GM23338 (cell line): ENCODE measurements at regions not wholly inside any gene's neighbourhood (a gene's known extent, or its start where the extent isn't known, plus 50 kb on each side); places are given as distances from the start of the nearest gene placed in this dataset.

ENCODE experiments used
- ATAC-seq: fragments of 200-7000 bp; cut with Tn5 transposase; 3 replicates; pipeline ENCODE4 v1.9.1; 2020
- DNase-seq: peaks from one replicate; pipeline ENCODE4 v3.0.0-alpha.2; 2015; ENCODE audit warnings: low spot score
- H2AFZ ChIP-seq: fragments of 200-600 bp; sonication (generic); 2 replicates; pipeline ENCODE4 v1.8.0; 2016; ENCODE audit warnings: antibody characterized with exemption, mild to moderate bottlenecking, moderate library complexity
- H3F3A ChIP-seq: fragments of 200-600 bp; sonication (generic); replicated peaks from 2 replicates; pipeline ENCODE4 v1.8.0; 2017; ENCODE audit warnings: antibody characterized with exemption, mixed run types, low read depth
- H3K27ac ChIP-seq: fragments of 200-600 bp; sonication (generic); 2 replicates; pipeline ENCODE4 v1.6.1; 2016; ENCODE audit warnings: low read depth
- H3K27me3 ChIP-seq: fragments of 200-600 bp; sonication (generic); 2 replicates; pipeline ENCODE4 v1.8.0; 2016; ENCODE audit warnings: mild to moderate bottlenecking, mixed run types, moderate library complexity; ENCODE audit not compliant: insufficient read depth
- H3K36me3 ChIP-seq: fragments of 200-600 bp; sonication (generic); 2 replicates; pipeline ENCODE4 v1.8.0; 2016; ENCODE audit warnings: mild to moderate bottlenecking; ENCODE audit not compliant: insufficient read depth
- H3K4me1 ChIP-seq: fragments of 200-600 bp; sonication (generic); 2 replicates; pipeline ENCODE4 v1.8.0; 2016; ENCODE audit warnings: mild to moderate bottlenecking, moderate library complexity; ENCODE audit not compliant: insufficient read depth
- H3K4me2 ChIP-seq: fragments of 200-600 bp; sonication (generic); 2 replicates; pipeline ENCODE4 v1.7.1; 2017; ENCODE audit warnings: mixed run types
- H3K4me3 ChIP-seq: fragments of 200-600 bp; sonication (generic); 2 replicates; pipeline ENCODE4 v1.6.1; 2016; ENCODE audit warnings: mixed run types
- H3K79me2 ChIP-seq: fragments of 200-600 bp; sonication (generic); replicated peaks from 2 replicates; pipeline ENCODE4 v1.8.0; 2017; ENCODE audit warnings: mild to moderate bottlenecking; ENCODE audit not compliant: insufficient read depth
- H3K9me2 ChIP-seq: fragments of 200-600 bp; sonication (generic); 2 replicates; pipeline ENCODE4 v1.8.0; 2017; ENCODE audit not compliant: insufficient read depth
- H4K20me1 ChIP-seq: fragments of 200-600 bp; sonication (generic); replicated peaks from 2 replicates; pipeline ENCODE4 v1.8.0; 2017; ENCODE audit warnings: mild to moderate bottlenecking; ENCODE audit not compliant: insufficient read depth
- H3K27ac Mint-ChIP-seq: 2 replicates; pipeline ENCODE4 v1.8.0; 2020; ENCODE audit warnings: inconsistent platforms, mild to moderate bottlenecking, moderate library complexity, mixed read lengths
- H3K27me3 Mint-ChIP-seq: 3 replicates; pipeline ENCODE4 v1.8.0; 2022; ENCODE audit warnings: low read depth, mild to moderate bottlenecking, moderate library complexity, mixed read lengths, inconsistent platforms; ENCODE audit not compliant: insufficient read depth, poor library complexity
- H3K36me3 Mint-ChIP-seq: 3 replicates; pipeline ENCODE4 v1.8.0; 2021; ENCODE audit warnings: low read depth, mild to moderate bottlenecking, inconsistent platforms, moderate library complexity, mixed read lengths
- H3K4me1 Mint-ChIP-seq: 3 replicates; pipeline ENCODE4 v1.8.0; 2020; ENCODE audit warnings: mild to moderate bottlenecking, inconsistent platforms, mixed read lengths
- H3K4me3 Mint-ChIP-seq: 3 replicates; pipeline ENCODE4 v1.8.0; 2021; ENCODE audit warnings: moderate library complexity, mild to moderate bottlenecking, inconsistent platforms, mixed read lengths
- H3K9me3 Mint-ChIP-seq: 3 replicates; pipeline ENCODE4 v1.8.0; 2020; ENCODE audit warnings: moderate library complexity, mild to moderate bottlenecking, inconsistent platforms, mixed read lengths
- CREB1 ChIP-seq: fragments of 250-450 bp; sonication (Bioruptor Pico); IDR thresholded peaks from 2 replicates; pipeline ENCODE4 v1.5.0; 2020; ENCODE audit warnings: low read depth, mild to moderate bottlenecking, moderate library complexity
- ETS1 ChIP-seq: IDR thresholded peaks from 2 replicates; pipeline ENCODE4 v1.6.1; 2016; ENCODE audit warnings: antibody characterized with exemption
- EZH2 ChIP-seq: fragments of 200-600 bp; sonication (generic); IDR thresholded peaks from one replicate; pipeline ENCODE4 v1.8.0; 2017; ENCODE audit warnings: antibody characterized with exemption, mild to moderate bottlenecking, low read depth; ENCODE audit not compliant: unreplicated experiment
- EZH2phosphoT487 ChIP-seq: fragments of 200-600 bp; sonication (generic); IDR thresholded peaks from one replicate; pipeline ENCODE4 v1.8.1; 2018; ENCODE audit warnings: antibody characterized with exemption; ENCODE audit not compliant: unreplicated experiment
- JUNB ChIP-seq: IDR thresholded peaks from one replicate; pipeline ENCODE4 v1.6.1; 2016; ENCODE audit warnings: antibody characterized with exemption; ENCODE audit not compliant: unreplicated experiment
- NANOG ChIP-seq: IDR thresholded peaks from 2 replicates; pipeline ENCODE4 v1.6.1; 2016; ENCODE audit warnings: antibody characterized with exemption, borderline replicate concordance
- POLR2AphosphoS5 ChIP-seq: IDR thresholded peaks from 2 replicates; pipeline ENCODE4 v1.6.1; 2016; ENCODE audit warnings: antibody characterized with exemption, low read depth
- REST ChIP-seq: IDR thresholded peaks from one replicate; pipeline ENCODE4 v1.6.1; 2018; ENCODE audit warnings: antibody characterized with exemption; ENCODE audit not compliant: unreplicated experiment
- STAT1 ChIP-seq: IDR thresholded peaks from one replicate; pipeline ENCODE4 v1.6.1; 2016; ENCODE audit warnings: antibody characterized with exemption; ENCODE audit not compliant: unreplicated experiment
- ZNF114 ChIP-seq: fragments of 250-450 bp; sonication (Bioruptor Pico); IDR thresholded peaks from 2 replicates; pipeline ENCODE4 v1.5.0; 2020; ENCODE audit warnings: mild to moderate bottlenecking, moderate library complexity
- ZNF331 ChIP-seq: fragments of 250-450 bp; sonication (Bioruptor Pico); IDR thresholded peaks from 2 replicates; pipeline ENCODE4 v1.5.0; 2020; ENCODE audit warnings: low read depth, mild to moderate bottlenecking, moderate library complexity
- ZNF462 ChIP-seq: fragments of 250-450 bp; sonication (Bioruptor Pico); IDR thresholded peaks from 2 replicates; pipeline ENCODE4 v1.5.0; 2020; ENCODE audit warnings: mild to moderate bottlenecking, moderate library complexity
- TF ChIP-seq, protein P1 (sequence below), 2 experiments: fragments of 200-600 bp in 1 of 2; sonication (generic) in 1 of 2; conservative IDR thresholded peaks; 2 replicates each; pipeline versions ENCODE4 v1.5.1 to v1.6.1; 2016 to 2017; ENCODE audit warnings: antibody characterized with exemption in 2 of 2, low read depth in 2 of 2, mild to moderate bottlenecking in 2 of 2, moderate library complexity in 1 of 2

DNA sequence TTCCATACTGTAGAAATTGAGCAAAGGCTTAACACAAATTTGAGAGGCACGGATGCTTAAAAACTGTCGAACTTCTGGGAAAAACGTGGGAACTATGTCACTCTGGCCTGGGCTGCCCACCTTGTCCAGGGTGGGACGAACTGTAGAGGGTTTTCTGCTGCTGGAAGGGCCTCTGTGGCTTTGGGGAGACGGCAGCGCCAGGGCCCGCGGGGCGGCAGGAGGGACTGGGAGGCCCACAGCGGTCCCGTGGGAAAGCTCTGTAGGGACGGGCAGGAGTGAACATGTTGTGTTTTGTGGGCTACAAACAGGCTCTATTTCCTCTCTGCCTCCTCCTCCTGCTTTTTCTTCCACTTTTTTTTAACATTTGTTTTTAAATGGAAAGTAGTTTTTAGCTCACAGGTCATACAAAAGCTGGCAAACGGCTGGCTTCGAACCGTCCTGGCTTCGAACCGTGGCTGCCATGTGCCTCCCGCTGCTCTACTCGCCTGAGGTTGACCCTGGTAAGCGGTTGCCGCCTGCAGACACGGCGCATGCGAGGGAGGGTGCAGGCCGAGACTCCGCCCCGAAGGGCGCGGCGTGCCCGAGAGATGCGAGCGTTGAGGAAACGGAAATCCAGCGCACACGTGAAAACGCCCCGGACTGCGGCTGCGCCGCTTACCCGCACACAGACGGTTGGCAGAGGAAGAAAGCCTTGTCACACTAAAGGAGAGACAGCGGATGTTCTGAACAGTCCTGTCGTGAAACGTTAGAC, 382.3 kb upstream of the ZFP42 start (continued):
- no peak for TF ChIP-seq ZNF331 (CRISPR knock-in tag)
- TF ChIP-seq JUNB: no peak
- TF ChIP-seq ETS1: no peak
- no peak for TF ChIP-seq NANOG
- TF ChIP-seq POLR2AphosphoS5: no peak
- no peak for TF ChIP-seq STAT1
- no peak for TF ChIP-seq EZH2
- TF ChIP-seq CREB1 (CRISPR knock-in tag): no peak
- TF ChIP-seq, protein P1, sequence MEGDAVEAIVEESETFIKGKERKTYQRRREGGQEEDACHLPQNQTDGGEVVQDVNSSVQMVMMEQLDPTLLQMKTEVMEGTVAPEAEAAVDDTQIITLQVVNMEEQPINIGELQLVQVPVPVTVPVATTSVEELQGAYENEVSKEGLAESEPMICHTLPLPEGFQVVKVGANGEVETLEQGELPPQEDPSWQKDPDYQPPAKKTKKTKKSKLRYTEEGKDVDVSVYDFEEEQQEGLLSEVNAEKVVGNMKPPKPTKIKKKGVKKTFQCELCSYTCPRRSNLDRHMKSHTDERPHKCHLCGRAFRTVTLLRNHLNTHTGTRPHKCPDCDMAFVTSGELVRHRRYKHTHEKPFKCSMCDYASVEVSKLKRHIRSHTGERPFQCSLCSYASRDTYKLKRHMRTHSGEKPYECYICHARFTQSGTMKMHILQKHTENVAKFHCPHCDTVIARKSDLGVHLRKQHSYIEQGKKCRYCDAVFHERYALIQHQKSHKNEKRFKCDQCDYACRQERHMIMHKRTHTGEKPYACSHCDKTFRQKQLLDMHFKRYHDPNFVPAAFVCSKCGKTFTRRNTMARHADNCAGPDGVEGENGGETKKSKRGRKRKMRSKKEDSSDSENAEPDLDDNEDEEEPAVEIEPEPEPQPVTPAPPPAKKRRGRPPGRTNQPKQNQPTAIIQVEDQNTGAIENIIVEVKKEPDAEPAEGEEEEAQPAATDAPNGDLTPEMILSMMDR (conservative IDR thresholded peaks at IDR 0.05; ENCODE audit: low read depth in 2 of 2): no peak
- TF ChIP-seq ZNF114 (CRISPR knock-in tag): no peak

DNA sequence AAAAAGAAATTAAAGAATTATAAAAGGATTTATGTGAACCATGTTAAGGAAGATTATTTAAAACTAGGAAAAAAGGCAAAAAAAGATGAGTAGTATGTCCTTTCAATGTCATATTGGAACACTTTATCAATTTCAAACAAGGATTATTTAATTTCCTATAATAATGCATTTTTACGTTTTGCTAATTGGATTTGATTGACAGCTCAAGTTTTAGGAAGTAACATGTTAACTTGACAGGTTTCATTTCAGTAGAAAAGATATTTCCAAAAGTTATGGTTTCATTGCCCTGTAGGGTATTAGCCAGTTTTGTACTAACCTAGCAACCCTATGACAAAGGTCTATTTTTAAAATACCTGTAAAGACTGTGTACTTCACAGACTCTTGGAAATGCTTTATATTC, 379.6 kb upstream of the ZFP42 start:
- Histone ChIP-seq H3K4me2 (no peak overlapping the region), H3K79me2 (no peaks in the 10 kb centered on the region), H3K27me3 (no peaks in the 10 kb centered on the region), H3F3A (no peaks in the 10 kb centered on the region), H3K36me3 (no peaks in the 10 kb centered on the region), H3K4me3 (no peak overlapping the region), H3K27ac (no peak overlapping the region), H3K9me2 (no peaks in the 10 kb centered on the region), H3K4me1 (peaks cover 7% of the 10 kb centered on the region), H4K20me1 (no peaks in the 10 kb centered on the region), H2AFZ (no peak overlapping the region)
- Mint-ChIP-seq H3K4me1 (peaks cover 12% of the 10 kb centered on the region), H3K4me3 (no peak overlapping the region), H3K9me3 (no peaks in the 10 kb centered on the region), H3K27me3 (peaks cover 2% of the 10 kb centered on the region), H3K27ac (no peak overlapping the region), H3K36me3 (no peaks in the 10 kb centered on the region)
- DNase-seq: no peak
- ATAC-seq: no peak
- no peak for TF ChIP-seq ZNF462 (CRISPR knock-in tag)
- no peak for TF ChIP-seq EZH2phosphoT487
- TF ChIP-seq NANOG: no peak
- no peak for TF ChIP-seq ZNF114 (CRISPR knock-in tag)
- no peak for TF ChIP-seq REST
- no peak for TF ChIP-seq POLR2AphosphoS5
- TF ChIP-seq CREB1 (CRISPR knock-in tag): no peak
- no peak for TF ChIP-seq JUNB
